Panc1 (cell line): ENCODE measurements at regions not wholly inside any gene's neighbourhood (a gene's known extent, or its start where the extent isn't known, plus 50 kb on each side); places are given as distances from the start of the nearest gene placed in this dataset.

Experiments
- ATAC-seq: fragments of 200-7000 bp; cut with Tn5 transposase; 2 replicates; pipeline ENCODE4 v1.9.1; 2020; ENCODE audit warnings: mild to moderate bottlenecking, moderate library complexity
- BruUV-seq: library from RNA; stranded (reverse); fragments of 400-500 nt; replicated peaks from 2 replicates; lab custom pipeline; 2021; lab: Mats Ljungman, UMichigan
- CTCF ChIA-PET: fragments of 300-600 bp; sonication (Branson Sonifier 250); formaldehyde crosslinking; loops from one replicate; lab custom pipeline; 2022; ENCODE audit warnings: antibody characterized with exemption; lab: Charles Lee
- POLR2A ChIA-PET: fragments of 300-600 bp; sonication (Branson Sonifier 250); formaldehyde crosslinking; loops from one replicate; lab custom pipeline; 2022; ENCODE audit warnings: antibody characterized with exemption; lab: Charles Lee
- DNase-seq: peaks from one replicate; pipeline ENCODE4 v3.0.0-alpha.2; 2010; ENCODE audit warnings: low read depth, low spot score
- H3K27ac ChIP-seq: 2 replicates; pipeline ENCODE4 v1.5.1; 2011; ENCODE audit warnings: mild to moderate bottlenecking, low read length, inconsistent platforms
- H3K27me3 ChIP-seq: fragments of 200-500 bp; sonication (Bioruptor generic); 2 replicates; pipeline ENCODE4 v1.6.0; 2014; ENCODE audit warnings: low read length, inconsistent platforms; ENCODE audit not compliant: control insufficient read depth, insufficient read depth
- H3K36me3 ChIP-seq: fragments of 200-500 bp; sonication (Bioruptor generic); 2 replicates; pipeline ENCODE4 v1.5.1; 2014; ENCODE audit warnings: inconsistent platforms, mild to moderate bottlenecking, low read length, moderate library complexity; ENCODE audit not compliant: control insufficient read depth, insufficient read depth
- H3K4me1 ChIP-seq: 2 replicates; pipeline ENCODE4 v1.5.1; 2011; ENCODE audit warnings: inconsistent platforms, mild to moderate bottlenecking, low read length, moderate library complexity; ENCODE audit not compliant: control insufficient read depth, insufficient read depth
- H3K4me3 ChIP-seq, 2 experiments: 2 replicates each; pipeline ENCODE4 v1.5.1; 2011 to 2012; ENCODE audit warnings: low read depth in 2 of 2, low read length in 2 of 2, mild to moderate bottlenecking in 2 of 2, inconsistent platforms in 1 of 2, moderate library complexity in 1 of 2
- H3K9me3 ChIP-seq: fragments of 200-500 bp; sonication (Bioruptor generic); 2 replicates; pipeline ENCODE4 v1.5.1; 2014; ENCODE audit warnings: low read depth, mild to moderate bottlenecking, inconsistent platforms, low read length, moderate library complexity; ENCODE audit not compliant: control insufficient read depth, insufficient read depth
- POLR2AphosphoS5 ChIP-seq: IDR thresholded peaks from 2 replicates; pipeline ENCODE4 v1.6.1; 2012; ENCODE audit warnings: mild to moderate bottlenecking, low read depth, low read length, moderate library complexity
- SIN3A ChIP-seq: IDR thresholded peaks from 2 replicates; pipeline ENCODE4 v1.6.1; 2012; ENCODE audit warnings: low read depth, mild to moderate bottlenecking, low read length, moderate library complexity, borderline replicate concordance; ENCODE audit not compliant: insufficient read depth
- TCF7L2 ChIP-seq: IDR thresholded peaks from 2 replicates; pipeline ENCODE4 v1.6.1; 2011; ENCODE audit warnings: mild to moderate bottlenecking, low read depth, low read length, inconsistent platforms
- in situ Hi-C: cut with HindIII; loops from 2 replicates; pipeline ENCODE4 v1.10.0; 2016; ENCODE audit warnings: low sequenced_read_pairs, low pct_unique_long_range_greater_than_20kb
- intact Hi-C: fragments of 100-400 bp; cut with micrococcal nuclease; formaldehyde crosslinking; loops from one replicate; pipeline ENCODE4 v1.10.0; 2022; ENCODE audit not compliant: unreplicated experiment
- TF ChIP-seq, protein P1 (sequence below): fragments of 450-650 bp; IDR thresholded peaks from 2 replicates; pipeline ENCODE4 v1.5.1; 2017; ENCODE audit warnings: mild to moderate bottlenecking
- TF ChIP-seq, protein P2 (sequence below), 2 experiments: IDR thresholded peaks; 2 replicates each; pipeline ENCODE4 v1.6.1; 2011 to 2012; ENCODE audit warnings: low read depth in 2 of 2, control low read depth in 1 of 2, low read length in 1 of 2, mild to moderate bottlenecking in 1 of 2, moderate library complexity in 1 of 2; ENCODE audit not compliant: insufficient read depth in 1 of 2

DNA sequence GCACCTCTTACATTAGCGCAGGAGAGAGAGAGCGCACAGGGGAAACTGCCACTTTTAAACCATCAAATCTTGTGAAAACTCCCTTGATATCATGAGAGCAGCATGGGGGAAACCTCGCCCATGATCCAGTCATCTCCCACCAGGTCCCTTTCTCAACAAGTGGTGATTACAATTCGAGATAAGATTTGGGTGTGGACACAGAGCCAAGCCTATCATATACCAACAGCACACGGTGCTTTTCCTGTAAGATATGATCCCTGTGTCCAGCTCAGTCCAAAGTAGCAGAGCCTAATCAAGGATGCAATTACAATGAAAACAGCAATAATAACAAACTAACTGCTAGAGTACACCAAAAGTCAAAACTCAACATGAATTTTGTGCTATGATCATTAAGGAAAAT lies 148.7 kb upstream of the TCF21 start:
- Histone ChIP-seq H3K27ac (no peak overlapping the region), H3K9me3 (no peaks in the 10 kb centered on the region), H3K4me1 (no peaks in the 10 kb centered on the region), H3K36me3 (no peaks in the 10 kb centered on the region), H3K27me3 (no peaks in the 10 kb centered on the region), H3K4me3 (no peak overlapping the region)
- TF ChIP-seq TCF7L2 (no peak), POLR2AphosphoS5 (no peak), SIN3A (no peak)
- TF ChIP-seq, protein P1, sequence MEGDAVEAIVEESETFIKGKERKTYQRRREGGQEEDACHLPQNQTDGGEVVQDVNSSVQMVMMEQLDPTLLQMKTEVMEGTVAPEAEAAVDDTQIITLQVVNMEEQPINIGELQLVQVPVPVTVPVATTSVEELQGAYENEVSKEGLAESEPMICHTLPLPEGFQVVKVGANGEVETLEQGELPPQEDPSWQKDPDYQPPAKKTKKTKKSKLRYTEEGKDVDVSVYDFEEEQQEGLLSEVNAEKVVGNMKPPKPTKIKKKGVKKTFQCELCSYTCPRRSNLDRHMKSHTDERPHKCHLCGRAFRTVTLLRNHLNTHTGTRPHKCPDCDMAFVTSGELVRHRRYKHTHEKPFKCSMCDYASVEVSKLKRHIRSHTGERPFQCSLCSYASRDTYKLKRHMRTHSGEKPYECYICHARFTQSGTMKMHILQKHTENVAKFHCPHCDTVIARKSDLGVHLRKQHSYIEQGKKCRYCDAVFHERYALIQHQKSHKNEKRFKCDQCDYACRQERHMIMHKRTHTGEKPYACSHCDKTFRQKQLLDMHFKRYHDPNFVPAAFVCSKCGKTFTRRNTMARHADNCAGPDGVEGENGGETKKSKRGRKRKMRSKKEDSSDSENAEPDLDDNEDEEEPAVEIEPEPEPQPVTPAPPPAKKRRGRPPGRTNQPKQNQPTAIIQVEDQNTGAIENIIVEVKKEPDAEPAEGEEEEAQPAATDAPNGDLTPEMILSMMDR, result no peak
- TF ChIP-seq, protein P2, sequence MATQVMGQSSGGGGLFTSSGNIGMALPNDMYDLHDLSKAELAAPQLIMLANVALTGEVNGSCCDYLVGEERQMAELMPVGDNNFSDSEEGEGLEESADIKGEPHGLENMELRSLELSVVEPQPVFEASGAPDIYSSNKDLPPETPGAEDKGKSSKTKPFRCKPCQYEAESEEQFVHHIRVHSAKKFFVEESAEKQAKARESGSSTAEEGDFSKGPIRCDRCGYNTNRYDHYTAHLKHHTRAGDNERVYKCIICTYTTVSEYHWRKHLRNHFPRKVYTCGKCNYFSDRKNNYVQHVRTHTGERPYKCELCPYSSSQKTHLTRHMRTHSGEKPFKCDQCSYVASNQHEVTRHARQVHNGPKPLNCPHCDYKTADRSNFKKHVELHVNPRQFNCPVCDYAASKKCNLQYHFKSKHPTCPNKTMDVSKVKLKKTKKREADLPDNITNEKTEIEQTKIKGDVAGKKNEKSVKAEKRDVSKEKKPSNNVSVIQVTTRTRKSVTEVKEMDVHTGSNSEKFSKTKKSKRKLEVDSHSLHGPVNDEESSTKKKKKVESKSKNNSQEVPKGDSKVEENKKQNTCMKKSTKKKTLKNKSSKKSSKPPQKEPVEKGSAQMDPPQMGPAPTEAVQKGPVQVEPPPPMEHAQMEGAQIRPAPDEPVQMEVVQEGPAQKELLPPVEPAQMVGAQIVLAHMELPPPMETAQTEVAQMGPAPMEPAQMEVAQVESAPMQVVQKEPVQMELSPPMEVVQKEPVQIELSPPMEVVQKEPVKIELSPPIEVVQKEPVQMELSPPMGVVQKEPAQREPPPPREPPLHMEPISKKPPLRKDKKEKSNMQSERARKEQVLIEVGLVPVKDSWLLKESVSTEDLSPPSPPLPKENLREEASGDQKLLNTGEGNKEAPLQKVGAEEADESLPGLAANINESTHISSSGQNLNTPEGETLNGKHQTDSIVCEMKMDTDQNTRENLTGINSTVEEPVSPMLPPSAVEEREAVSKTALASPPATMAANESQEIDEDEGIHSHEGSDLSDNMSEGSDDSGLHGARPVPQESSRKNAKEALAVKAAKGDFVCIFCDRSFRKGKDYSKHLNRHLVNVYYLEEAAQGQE (IDR thresholded peaks at IDR 0.05; ENCODE audit: insufficient read depth in 1 of 2, low read depth in 2 of 2, low read length in 1 of 2), result no peak
- CTCF ChIA-PET, result no interaction called here
- intact Hi-C loops, result no loop called here
- DNase-seq, result no peak
- in situ Hi-C loops, result no loop called here
- no peak for ATAC-seq
- POLR2A ChIA-PET, result no interaction called here
- BruUV-seq, result no TSS peak

DNA sequence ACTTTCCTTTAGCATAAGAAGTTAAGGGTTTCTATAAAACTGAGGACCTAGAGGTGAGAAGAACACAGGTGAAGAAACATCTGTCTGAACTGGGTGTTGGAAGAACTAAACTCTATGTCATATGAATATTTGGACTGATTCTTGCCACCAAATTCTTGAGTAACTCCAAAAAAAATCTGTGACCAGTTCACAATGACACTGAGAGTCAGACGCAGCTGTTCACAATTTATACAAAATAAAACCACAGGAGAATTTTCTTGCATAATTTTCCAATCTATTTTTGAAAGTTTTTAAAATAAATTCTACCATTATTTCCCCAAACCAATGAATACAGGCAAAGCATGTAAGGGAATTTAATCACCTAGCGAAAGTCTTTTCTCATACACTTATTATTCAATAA lies 148.1 kb upstream of the TCF21 start:
- no peaks in the 10 kb centered on the region for H3K27me3 ChIP-seq
- ChIA-PET CTCF (interaction anchor here (0.7 kb wide), 1 partner anchor 172 kb away, joined by 3 read pairs; no protein-coding TSS in a partner anchor), POLR2A (no interaction called here)
- TF ChIP-seq, protein P1, result no peak
- TF ChIP-seq SIN3A, result no peak
- no peak for TF ChIP-seq TCF7L2
- TF ChIP-seq, protein P2 (IDR thresholded peaks at IDR 0.05; ENCODE audit: insufficient read depth in 1 of 2, low read depth in 2 of 2, low read length in 1 of 2), result no peak
- no peak for TF ChIP-seq POLR2AphosphoS5
- DNase-seq (no peak), ATAC-seq (no peak)
- no peaks in the 10 kb centered on the region for H3K4me1 ChIP-seq
- in situ Hi-C loops (no loop called here), intact Hi-C loops (no loop called here)
- H3K9me3 ChIP-seq, result no peaks in the 10 kb centered on the region
- no peaks in the 10 kb centered on the region for H3K36me3 ChIP-seq
- no TSS peak for BruUV-seq
- H3K27ac ChIP-seq, result no peak overlapping the region
- H3K4me3 ChIP-seq, result no peak overlapping the region
